ENCODE measurements at regions not wholly inside any gene's neighbourhood (a gene's known extent, or its start where the extent isn't known, plus 50 kb on each side); places are given as distances from the start of the nearest gene placed in this dataset.

- TF ChIP-seq, protein P1, sequence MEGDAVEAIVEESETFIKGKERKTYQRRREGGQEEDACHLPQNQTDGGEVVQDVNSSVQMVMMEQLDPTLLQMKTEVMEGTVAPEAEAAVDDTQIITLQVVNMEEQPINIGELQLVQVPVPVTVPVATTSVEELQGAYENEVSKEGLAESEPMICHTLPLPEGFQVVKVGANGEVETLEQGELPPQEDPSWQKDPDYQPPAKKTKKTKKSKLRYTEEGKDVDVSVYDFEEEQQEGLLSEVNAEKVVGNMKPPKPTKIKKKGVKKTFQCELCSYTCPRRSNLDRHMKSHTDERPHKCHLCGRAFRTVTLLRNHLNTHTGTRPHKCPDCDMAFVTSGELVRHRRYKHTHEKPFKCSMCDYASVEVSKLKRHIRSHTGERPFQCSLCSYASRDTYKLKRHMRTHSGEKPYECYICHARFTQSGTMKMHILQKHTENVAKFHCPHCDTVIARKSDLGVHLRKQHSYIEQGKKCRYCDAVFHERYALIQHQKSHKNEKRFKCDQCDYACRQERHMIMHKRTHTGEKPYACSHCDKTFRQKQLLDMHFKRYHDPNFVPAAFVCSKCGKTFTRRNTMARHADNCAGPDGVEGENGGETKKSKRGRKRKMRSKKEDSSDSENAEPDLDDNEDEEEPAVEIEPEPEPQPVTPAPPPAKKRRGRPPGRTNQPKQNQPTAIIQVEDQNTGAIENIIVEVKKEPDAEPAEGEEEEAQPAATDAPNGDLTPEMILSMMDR (IDR thresholded peaks at IDR 0.05; ENCODE audit: poor library complexity, severe bottlenecking), result no peak
- TF ChIP-seq TAF1 (IDR thresholded peaks at IDR 0.05; ENCODE audit: low read depth) (no peak), REST (IDR thresholded peaks at IDR 0.05; ENCODE audit: borderline replicate concordance) (no peak), EZH2 (IDR thresholded peaks at IDR 0.05; ENCODE audit: borderline replicate concordance, insufficient read depth, low read length, poor library complexity, severe bottlenecking) (no peak)
Measured at GRCh38 chr14:40784860-40785259, 821.8 kb upstream of the LRFN5 start.

Data from neural cell (in vitro differentiated cells).